ENCODE measurements at regions not wholly inside any gene's neighbourhood (a gene's known extent, or its start where the extent isn't known, plus 50 kb on each side); places are given as distances from the start of the nearest gene placed in this dataset.

GRCh38 chr5:38643616-38644015, 87.2 kb upstream of the LIFR start:
- no peak for DNase-seq

GRCh38 chr5:38645508-38645907, 89.1 kb upstream of the LIFR start:
- DNase-seq, result no peak

- no peak for DNase-seq
Measured at GRCh38 chr5:38648703-38649291, 92.4 kb upstream of the LIFR start.

- no peak for DNase-seq
Measured at GRCh38 chr5:38650540-38650939, 94.1 kb upstream of the LIFR start.

- DNase-seq, result no peak
Measured at GRCh38 chr5:38650946-38651345, 94.5 kb upstream of the LIFR start.

- no peak for DNase-seq
Measured at GRCh38 chr5:38651806-38652205, 95.4 kb upstream of the LIFR start.

- peak in 1 of 56 donors; percentile 9 for DNase-seq
Measured at GRCh38 chr5:38653389-38653788, 96.9 kb upstream of the LIFR start.

- DNase-seq, result no peak
Measured at GRCh38 chr5:38655691-38656090, 99.2 kb upstream of the LIFR start.

GRCh38 chr5:38656568-38656967, 100.1 kb upstream of the LIFR start:
- no peak for DNase-seq

- no peak for DNase-seq
Measured at GRCh38 chr5:38657020-38657419, 100.6 kb upstream of the LIFR start.

GRCh38 chr5:38660194-38660668, 103.8 kb upstream of the LIFR start:
- peak in 1 of 56 donors; percentile 19 for DNase-seq

GRCh38 chr5:38662090-38662489, 105.6 kb upstream of the LIFR start:
- DNase-seq, result no peak

GRCh38 chr5:38663249-38663648, 106.8 kb upstream of the LIFR start:
- DNase-seq, result no peak

- peak in 1 of 56 donors; percentile 11 for DNase-seq
Measured at GRCh38 chr5:38666668-38667498, 110.4 kb upstream of the LIFR start.

- no peak for DNase-seq
Measured at GRCh38 chr5:38667499-38667776, 111.0 kb upstream of the LIFR start.

GRCh38 chr5:38669361-38669880, 113.0 kb upstream of the LIFR start:
- DNase-seq, result no peak

- DNase-seq, result no peak
Measured at GRCh38 chr5:38670066-38670465, 113.6 kb upstream of the LIFR start.

- DNase-seq, result peak in 1 of 56 donors; percentile 9
Measured at GRCh38 chr5:38670878-38671277, 114.4 kb upstream of the LIFR start.

- no peak for DNase-seq
Measured at GRCh38 chr5:38672059-38672788, 115.8 kb upstream of the LIFR start.

- DNase-seq, result no peak
Measured at GRCh38 chr5:38673671-38674071, 117.2 kb upstream of the LIFR start.

GRCh38 chr5:38675443-38675842, 119.0 kb upstream of the LIFR start:
- DNase-seq, result no peak

- peak in 17 of 56 donors; percentile 5 to 43 (median 17) for DNase-seq
Measured at GRCh38 chr5:38677636-38678035, 121.2 kb upstream of the LIFR start.

Data from nucleus accumbens (tissue), 56 donors.